Activated naive CD8-positive, alpha-beta T cell treated with anti-CD3 and anti-CD28 coated beads for 36 hours (primary cell): ENCODE measurements at regions not wholly inside any gene's neighbourhood (a gene's known extent, or its start where the extent isn't known, plus 50 kb on each side); places are given as distances from the start of the nearest gene placed in this dataset.
"Not testable (repeated sequence)": the region's sequence is repeated elsewhere in the genome, so short reads cannot be mapped to it uniquely, and the experiment has no call there.

Source experiments
- DNase-seq: peaks from one replicate; pipeline ENCODE4 v3.0.0; 2021
- H3K27ac Mint-ChIP-seq: one replicate; pipeline ENCODE4 v1.8.0; 2022; ENCODE audit warnings: mild to moderate bottlenecking, moderate library complexity, mixed read lengths
- H3K27me3 Mint-ChIP-seq: one replicate; pipeline ENCODE4 v1.8.0; 2022; ENCODE audit warnings: mild to moderate bottlenecking, mixed read lengths
- H3K36me3 Mint-ChIP-seq: one replicate; pipeline ENCODE4 v1.8.0; 2021; ENCODE audit warnings: mild to moderate bottlenecking, mixed read lengths
- H3K4me1 Mint-ChIP-seq: one replicate; pipeline ENCODE4 v1.8.0; 2021; ENCODE audit warnings: mixed read lengths
- H3K4me3 Mint-ChIP-seq: one replicate; pipeline ENCODE4 v1.8.0; 2022; ENCODE audit warnings: mild to moderate bottlenecking, moderate library complexity, mixed read lengths
- H3K9me3 Mint-ChIP-seq: one replicate; pipeline ENCODE4 v1.8.0; 2022; ENCODE audit warnings: mixed read lengths

DNA sequence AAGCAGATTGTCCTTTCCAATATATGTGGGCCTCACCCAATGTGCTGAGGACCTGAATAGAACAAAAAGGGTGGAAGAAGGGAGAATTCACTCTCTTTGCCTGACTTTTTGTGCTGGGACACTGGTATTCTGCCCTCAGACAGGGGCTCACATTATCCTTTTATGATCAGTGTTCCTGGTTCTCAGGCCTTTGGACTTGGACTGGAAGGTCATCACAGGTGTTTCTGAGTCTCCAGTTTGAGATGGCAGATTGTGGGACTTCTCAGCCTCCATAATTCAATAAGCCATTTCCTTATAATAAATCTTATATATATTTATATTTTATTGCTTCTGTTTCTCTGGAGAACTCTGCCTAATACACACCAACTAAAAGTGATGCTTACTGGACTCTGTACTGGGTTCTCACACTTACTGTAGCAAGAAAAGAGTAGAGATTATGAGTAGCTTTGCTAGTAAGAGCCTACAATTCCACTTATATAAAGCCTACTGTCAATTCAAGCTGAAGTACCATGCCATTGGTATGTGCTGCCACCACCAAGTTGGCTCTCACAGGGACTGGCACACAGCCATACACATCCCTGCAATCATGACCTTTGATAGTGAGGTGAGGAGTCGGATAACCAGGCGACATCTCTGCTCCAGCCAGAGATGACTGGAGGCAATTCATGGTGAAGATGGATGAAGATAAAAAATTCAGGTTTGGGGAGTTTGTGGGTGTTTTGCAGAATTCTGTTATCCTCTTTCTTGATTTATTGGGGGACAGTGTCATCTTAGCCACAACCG lies 130.7 kb upstream of the NR3C1 start:
- H3K36me3 Mint-ChIP-seq: no peaks in the 10 kb centered on the region
- peaks cover 3% of the 10 kb centered on the region for H3K9me3 Mint-ChIP-seq
- no peaks in the 10 kb centered on the region for H3K27me3 Mint-ChIP-seq
- no peak for DNase-seq
- H3K4me1 Mint-ChIP-seq: no peaks in the 10 kb centered on the region
- H3K27ac Mint-ChIP-seq: no peak overlapping the region
- no peak overlapping the region for H3K4me3 Mint-ChIP-seq

- H3K27me3 Mint-ChIP-seq: no peaks in the 10 kb centered on the region
- H3K9me3 Mint-ChIP-seq: no peaks in the 10 kb centered on the region
- no peaks in the 10 kb centered on the region for H3K36me3 Mint-ChIP-seq
- H3K27ac Mint-ChIP-seq: no peak overlapping the region
- no peak overlapping the region for H3K4me3 Mint-ChIP-seq
- H3K4me1 Mint-ChIP-seq: no peaks in the 10 kb centered on the region
- DNase-seq: no peak
Measured at GRCh38 chr5:143533475-143533874, 130.0 kb upstream of the NR3C1 start.

DNA sequence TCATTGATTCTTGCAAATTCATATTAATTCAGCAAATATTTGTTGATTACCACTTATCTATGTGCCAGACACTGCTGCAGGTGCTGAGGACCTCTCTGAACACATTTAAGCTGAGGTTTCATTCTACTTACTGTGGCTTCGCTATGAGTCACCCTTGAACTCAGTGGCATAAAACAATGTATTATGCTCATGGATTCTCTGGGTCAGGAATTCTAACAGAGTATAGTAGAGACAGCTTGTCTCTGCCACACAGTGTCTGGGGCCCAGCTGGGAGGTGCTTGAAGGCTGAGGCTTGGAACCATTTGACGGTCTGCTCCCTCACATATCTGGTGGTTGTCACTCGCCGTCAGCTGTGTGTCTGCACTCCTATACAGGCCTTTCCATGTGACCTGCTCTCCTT lies 124.3 kb upstream of the NR3C1 start:
- Mint-ChIP-seq H3K27ac (no peak overlapping the region), H3K36me3 (no peaks in the 10 kb centered on the region), H3K9me3 (no peaks in the 10 kb centered on the region), H3K4me3 (no peak overlapping the region), H3K4me1 (no peaks in the 10 kb centered on the region), H3K27me3 (no peaks in the 10 kb centered on the region)
- DNase-seq: no peak

GRCh38 chr5:143525176-143525575 lies 121.7 kb upstream of the NR3C1 start:
- Mint-ChIP-seq H3K9me3 (no peaks in the 10 kb centered on the region), H3K27ac (no peak overlapping the region), H3K4me3 (no peak overlapping the region), H3K27me3 (no peaks in the 10 kb centered on the region), H3K4me1 (no peaks in the 10 kb centered on the region), H3K36me3 (no peaks in the 10 kb centered on the region)
- DNase-seq: no peak

DNA sequence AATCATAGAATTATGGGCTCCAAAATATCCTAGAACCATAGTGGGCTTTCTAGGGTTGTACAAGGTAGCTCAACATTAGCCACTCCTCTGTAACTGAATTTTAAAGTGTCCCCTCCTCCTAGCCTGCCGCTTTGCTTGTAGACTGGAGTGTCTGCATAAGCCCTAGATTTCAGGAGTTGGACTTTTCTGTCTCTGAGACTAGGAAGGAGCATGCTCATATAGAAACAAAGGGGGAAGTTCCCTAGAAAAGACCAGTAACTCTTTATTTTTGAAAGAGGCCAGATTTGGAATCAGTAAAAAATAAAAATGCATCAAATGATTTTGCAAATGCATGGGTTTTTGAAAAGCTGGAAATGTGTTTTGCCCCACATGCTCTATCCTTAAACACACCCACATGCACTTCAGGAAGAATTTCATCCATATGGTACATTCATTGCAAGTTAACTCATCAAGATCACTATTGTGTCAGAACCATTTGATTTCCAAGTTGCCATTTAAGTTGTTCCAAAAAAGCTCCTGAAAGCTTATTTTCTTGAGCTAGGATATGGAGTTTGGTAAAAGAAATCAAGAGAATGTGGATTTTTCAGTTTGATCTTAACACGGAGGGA lies 121.0 kb upstream of the NR3C1 start:
- H3K36me3 Mint-ChIP-seq: no peaks in the 10 kb centered on the region
- H3K4me1 Mint-ChIP-seq: no peaks in the 10 kb centered on the region
- no peak overlapping the region for H3K4me3 Mint-ChIP-seq
- DNase-seq: no peak
- no peaks in the 10 kb centered on the region for H3K27me3 Mint-ChIP-seq
- H3K27ac Mint-ChIP-seq: no peak overlapping the region
- H3K9me3 Mint-ChIP-seq: no peaks in the 10 kb centered on the region

DNA sequence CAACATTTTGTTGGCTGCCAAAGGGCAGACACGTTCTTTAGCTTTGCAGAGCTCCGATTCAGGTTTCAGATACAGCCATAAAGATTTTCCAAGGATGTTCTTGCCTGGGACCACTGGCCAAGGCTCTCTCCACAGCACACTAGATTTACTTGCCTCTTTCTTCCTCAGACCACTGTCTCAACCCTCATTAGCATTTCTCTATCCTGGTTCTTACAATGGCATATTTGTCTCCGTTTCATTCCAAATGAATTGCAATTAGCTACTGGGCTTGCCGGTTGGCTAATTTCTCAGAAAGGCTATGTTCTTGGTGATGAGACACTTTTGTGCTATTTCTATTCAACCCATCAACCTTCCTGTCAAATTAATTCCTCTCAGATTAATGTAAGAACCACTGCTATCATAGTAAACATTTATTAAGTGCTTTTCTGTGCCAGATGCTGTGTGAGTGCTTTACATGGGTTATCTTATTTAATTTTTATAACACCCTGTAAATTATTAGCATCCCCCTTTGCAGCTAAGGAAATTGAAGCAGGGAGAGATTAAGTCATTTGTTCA lies 118.4 kb upstream of the NR3C1 start:
- Mint-ChIP-seq H3K27ac (no peak overlapping the region), H3K36me3 (no peaks in the 10 kb centered on the region), H3K4me3 (no peak overlapping the region), H3K4me1 (no peaks in the 10 kb centered on the region), H3K9me3 (no peaks in the 10 kb centered on the region), H3K27me3 (no peaks in the 10 kb centered on the region)
- no peak for DNase-seq

DNA sequence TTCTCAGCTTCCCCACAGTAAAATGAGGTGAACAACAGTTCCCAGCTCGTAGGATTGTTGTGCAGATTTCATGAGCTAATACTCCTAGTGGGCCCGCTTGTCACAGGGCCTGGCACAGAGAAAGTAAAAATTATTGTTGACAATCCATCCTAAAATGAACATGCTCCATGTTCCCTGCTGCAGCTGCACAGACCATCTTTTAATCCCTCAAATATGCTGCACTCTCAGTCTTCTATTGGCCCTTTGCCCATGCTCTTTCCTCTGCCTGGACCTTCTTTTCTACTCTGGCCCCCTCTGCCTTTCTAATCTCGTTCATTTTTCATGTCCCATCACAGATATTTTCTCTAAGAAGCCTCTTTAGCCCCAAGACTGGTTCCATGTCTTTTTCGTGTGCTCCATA lies 117.7 kb upstream of the NR3C1 start:
- Mint-ChIP-seq H3K27me3 (no peaks in the 10 kb centered on the region), H3K36me3 (no peaks in the 10 kb centered on the region), H3K4me1 (no peaks in the 10 kb centered on the region), H3K9me3 (no peaks in the 10 kb centered on the region), H3K27ac (no peak overlapping the region), H3K4me3 (no peak overlapping the region)
- DNase-seq: no peak

GRCh38 chr5:143519215-143519614 lies 115.7 kb upstream of the NR3C1 start:
- H3K4me1 Mint-ChIP-seq, H3K27ac Mint-ChIP-seq, H3K27me3 Mint-ChIP-seq, H3K36me3 Mint-ChIP-seq, H3K9me3 Mint-ChIP-seq, DNase-seq, H3K4me3 Mint-ChIP-seq: not testable (repeated sequence)

DNA sequence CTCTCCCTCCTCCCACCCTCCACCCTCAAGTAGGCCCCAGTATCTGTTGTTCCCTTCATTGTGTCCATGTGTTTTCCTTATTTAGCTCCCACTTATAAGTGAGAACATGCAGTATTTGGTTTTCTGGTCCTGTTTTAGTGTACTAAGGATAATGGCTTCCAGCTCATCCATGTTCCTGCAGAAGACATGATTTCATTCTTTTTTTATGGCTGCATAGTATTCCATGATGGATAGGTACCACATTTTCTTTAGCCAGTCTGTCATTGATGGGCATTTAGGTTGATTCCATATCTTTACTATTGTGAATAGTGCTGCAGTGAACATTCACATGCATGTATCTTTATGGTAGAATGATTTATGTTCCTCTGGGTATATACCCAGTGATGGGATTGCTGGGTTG lies 114.3 kb upstream of the NR3C1 start:
- H3K27ac Mint-ChIP-seq, H3K4me1 Mint-ChIP-seq, H3K36me3 Mint-ChIP-seq, H3K9me3 Mint-ChIP-seq, H3K4me3 Mint-ChIP-seq, DNase-seq, H3K27me3 Mint-ChIP-seq: not testable (repeated sequence)

- no peak for DNase-seq
- no peaks in the 10 kb centered on the region for H3K27me3 Mint-ChIP-seq
- H3K27ac Mint-ChIP-seq: no peak overlapping the region
- no peaks in the 10 kb centered on the region for H3K9me3 Mint-ChIP-seq
- H3K4me3 Mint-ChIP-seq: no peak overlapping the region
- H3K36me3 Mint-ChIP-seq: no peaks in the 10 kb centered on the region
- H3K4me1 Mint-ChIP-seq: no peaks in the 10 kb centered on the region
Measured at GRCh38 chr5:143516249-143516648, 112.8 kb upstream of the NR3C1 start.

DNA sequence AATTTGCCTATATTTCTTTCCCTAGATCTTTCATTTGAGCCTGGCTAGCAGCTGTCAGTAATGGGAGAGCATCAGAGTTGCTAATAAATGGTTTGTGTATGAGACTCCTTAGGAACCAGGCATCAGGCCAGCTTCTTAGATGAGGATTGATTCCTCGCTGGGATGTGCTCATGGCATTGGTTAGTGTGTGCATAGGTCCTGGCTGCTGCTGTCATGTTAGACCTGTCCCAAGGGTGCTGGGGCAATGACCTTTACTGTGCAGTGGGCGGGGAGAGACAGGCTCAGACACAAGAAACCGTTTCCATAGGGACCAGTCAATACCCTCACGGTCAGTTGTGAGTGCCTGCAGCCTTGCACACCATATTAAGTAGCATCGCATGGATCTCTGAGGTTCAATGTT lies 112.3 kb upstream of the NR3C1 start:
- DNase-seq: no peak
- no peaks in the 10 kb centered on the region for H3K36me3 Mint-ChIP-seq
- H3K4me1 Mint-ChIP-seq: no peaks in the 10 kb centered on the region
- no peak overlapping the region for H3K4me3 Mint-ChIP-seq
- no peak overlapping the region for H3K27ac Mint-ChIP-seq
- no peaks in the 10 kb centered on the region for H3K27me3 Mint-ChIP-seq
- H3K9me3 Mint-ChIP-seq: no peaks in the 10 kb centered on the region

GRCh38 chr5:143514616-143515335 lies 111.3 kb upstream of the NR3C1 start:
- Mint-ChIP-seq H3K4me1 (no peaks in the 10 kb centered on the region), H3K27ac (no peak overlapping the region), H3K9me3 (no peaks in the 10 kb centered on the region), H3K4me3 (no peak overlapping the region), H3K27me3 (no peaks in the 10 kb centered on the region), H3K36me3 (no peaks in the 10 kb centered on the region)
- no peak for DNase-seq

GRCh38 chr5:143513720-143514119 lies 110.2 kb upstream of the NR3C1 start:
- no peaks in the 10 kb centered on the region for H3K36me3 Mint-ChIP-seq
- no peak overlapping the region for H3K27ac Mint-ChIP-seq
- H3K4me1 Mint-ChIP-seq: no peaks in the 10 kb centered on the region
- DNase-seq: no peak
- no peaks in the 10 kb centered on the region for H3K9me3 Mint-ChIP-seq
- H3K4me3 Mint-ChIP-seq: no peak overlapping the region
- H3K27me3 Mint-ChIP-seq: no peaks in the 10 kb centered on the region

DNA sequence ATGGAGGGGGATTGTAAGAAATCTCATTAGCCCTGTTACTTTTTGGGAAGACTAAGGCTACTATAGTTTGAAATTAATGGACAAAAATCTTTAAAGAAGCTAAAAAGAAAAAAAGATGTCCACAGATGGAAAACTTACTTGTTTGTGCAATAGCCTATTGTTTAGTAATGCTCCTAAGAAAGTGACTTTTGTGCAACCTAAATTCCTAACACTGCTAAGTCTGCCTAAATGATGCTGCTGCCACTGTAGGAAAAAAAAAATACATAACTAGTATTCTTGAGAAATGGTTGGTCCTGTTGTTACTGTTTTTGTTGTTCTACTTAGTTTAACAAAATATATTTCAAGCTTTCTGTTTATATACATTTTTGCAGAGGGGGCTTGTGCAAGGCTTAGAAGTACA lies 108.2 kb upstream of the NR3C1 start:
- no peaks in the 10 kb centered on the region for H3K9me3 Mint-ChIP-seq
- H3K4me1 Mint-ChIP-seq: no peaks in the 10 kb centered on the region
- no peak for DNase-seq
- no peak overlapping the region for H3K27ac Mint-ChIP-seq
- H3K36me3 Mint-ChIP-seq: no peaks in the 10 kb centered on the region
- H3K4me3 Mint-ChIP-seq: no peak overlapping the region
- H3K27me3 Mint-ChIP-seq: no peaks in the 10 kb centered on the region

DNA sequence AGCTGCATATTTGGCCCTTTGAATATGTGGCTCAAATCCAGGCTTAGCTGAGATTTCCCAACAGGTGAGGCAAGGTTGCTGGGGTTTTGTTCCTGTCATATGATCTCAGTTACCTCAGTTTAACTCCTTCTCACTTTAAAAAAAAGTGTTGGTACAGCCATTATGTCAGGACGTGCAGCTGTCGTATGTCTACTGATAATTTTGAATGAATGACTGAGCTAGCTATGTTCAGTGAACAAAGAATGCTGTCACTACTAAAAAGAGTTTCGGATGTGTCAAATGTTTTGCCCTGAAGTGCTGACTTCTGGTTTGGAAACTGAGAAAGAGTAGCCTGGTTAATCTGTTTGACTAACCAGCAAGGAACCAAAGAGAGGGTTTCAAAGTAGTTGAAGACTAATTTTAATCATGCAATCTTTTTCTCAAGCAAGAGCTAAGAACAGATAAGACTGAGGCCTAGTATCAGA lies 106.3 kb upstream of the NR3C1 start:
- no peak overlapping the region for H3K4me3 Mint-ChIP-seq
- no peak overlapping the region for H3K27ac Mint-ChIP-seq
- H3K27me3 Mint-ChIP-seq: no peaks in the 10 kb centered on the region
- peaks cover 3% of the 10 kb centered on the region for H3K9me3 Mint-ChIP-seq
- no peaks in the 10 kb centered on the region for H3K4me1 Mint-ChIP-seq
- no peaks in the 10 kb centered on the region for H3K36me3 Mint-ChIP-seq
- DNase-seq: no peak
